ENCODE measurements at regions not wholly inside any gene's neighbourhood (a gene's known extent, or its start where the extent isn't known, plus 50 kb on each side); places are given as distances from the start of the nearest gene placed in this dataset.

DNA sequence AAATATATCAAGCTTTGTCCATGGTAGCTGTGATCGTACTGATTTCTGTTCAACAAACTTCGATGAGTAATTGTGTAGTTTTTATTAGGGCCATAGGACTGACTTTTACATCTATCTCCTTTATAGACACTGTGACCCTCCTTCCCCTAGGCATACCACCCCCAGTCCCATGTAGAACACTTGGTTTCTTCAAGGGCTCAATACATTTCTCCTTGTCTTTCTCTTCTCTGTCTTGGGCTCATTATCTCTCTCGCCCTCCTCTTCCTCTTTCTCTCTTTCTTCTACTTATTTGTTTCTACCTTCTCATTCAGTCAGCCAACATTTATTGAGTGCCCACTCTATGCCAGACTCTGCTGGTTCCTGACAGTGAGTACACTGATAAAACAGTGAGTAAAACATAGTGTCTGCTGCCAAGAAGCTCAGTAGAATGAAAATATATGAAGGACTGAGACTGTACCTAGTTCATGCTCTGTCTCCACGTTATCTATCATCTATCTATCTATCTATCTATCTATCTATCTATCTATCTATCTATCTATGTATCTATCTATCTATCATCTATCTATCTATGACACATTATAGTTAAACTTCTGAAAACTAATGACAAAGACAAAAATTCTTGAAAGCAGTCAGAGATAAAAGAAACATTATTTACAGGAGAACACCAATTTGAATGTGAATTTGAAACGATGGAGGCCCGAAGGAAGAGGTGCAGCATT is 122.8 kb downstream of the RBMX2 start:
- no peak for ATAC-seq
- TF ChIP-seq TOX (CRISPR knock-in tag; IDR thresholded peaks at IDR 0.05; ENCODE audit: borderline replicate concordance) (no peak), ISL1 (CRISPR knock-in tag; IDR thresholded peaks at IDR 0.05) (no peak), TCF4 (CRISPR knock-in tag; IDR thresholded peaks at IDR 0.05; ENCODE audit: borderline replicate concordance) (no peak), ZFP3 (CRISPR knock-in tag; IDR thresholded peaks at IDR 0.05) (no peak), BACH2 (CRISPR knock-in tag; IDR thresholded peaks at IDR 0.05; ENCODE audit: borderline replicate concordance) (no peak), SNAI2 (CRISPR knock-in tag; IDR thresholded peaks at IDR 0.05) (no peak), ESRRG (CRISPR knock-in tag; IDR thresholded peaks at IDR 0.05) (no peak), OSR1 (CRISPR knock-in tag; IDR thresholded peaks at IDR 0.05) (no peak), CSDC2 (CRISPR knock-in tag; IDR thresholded peaks at IDR 0.05) (no peak), ARNTL (CRISPR knock-in tag; IDR thresholded peaks at IDR 0.05; ENCODE audit: borderline replicate concordance, low read depth) (no peak), RARB (CRISPR knock-in tag; IDR thresholded peaks at IDR 0.05) (no peak), PPARA (CRISPR knock-in tag; IDR thresholded peaks at IDR 0.05; ENCODE audit: borderline replicate concordance) (no peak), ZC3H10 (CRISPR knock-in tag; IDR thresholded peaks at IDR 0.05) (no peak)
- TF ChIP-seq, protein P1, sequence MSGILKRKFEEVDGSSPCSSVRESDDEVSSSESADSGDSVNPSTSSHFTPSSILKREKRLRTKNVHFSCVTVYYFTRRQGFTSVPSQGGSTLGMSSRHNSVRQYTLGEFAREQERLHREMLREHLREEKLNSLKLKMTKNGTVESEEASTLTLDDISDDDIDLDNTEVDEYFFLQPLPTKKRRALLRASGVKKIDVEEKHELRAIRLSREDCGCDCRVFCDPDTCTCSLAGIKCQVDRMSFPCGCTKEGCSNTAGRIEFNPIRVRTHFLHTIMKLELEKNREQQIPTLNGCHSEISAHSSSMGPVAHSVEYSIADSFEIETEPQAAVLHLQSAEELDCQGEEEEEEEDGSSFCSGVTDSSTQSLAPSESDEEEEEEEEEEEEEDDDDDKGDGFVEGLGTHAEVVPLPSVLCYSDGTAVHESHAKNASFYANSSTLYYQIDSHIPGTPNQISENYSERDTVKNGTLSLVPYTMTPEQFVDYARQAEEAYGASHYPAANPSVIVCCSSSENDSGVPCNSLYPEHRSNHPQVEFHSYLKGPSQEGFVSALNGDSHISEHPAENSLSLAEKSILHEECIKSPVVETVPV (CRISPR knock-in tag; IDR thresholded peaks at IDR 0.05): no peak

DNA sequence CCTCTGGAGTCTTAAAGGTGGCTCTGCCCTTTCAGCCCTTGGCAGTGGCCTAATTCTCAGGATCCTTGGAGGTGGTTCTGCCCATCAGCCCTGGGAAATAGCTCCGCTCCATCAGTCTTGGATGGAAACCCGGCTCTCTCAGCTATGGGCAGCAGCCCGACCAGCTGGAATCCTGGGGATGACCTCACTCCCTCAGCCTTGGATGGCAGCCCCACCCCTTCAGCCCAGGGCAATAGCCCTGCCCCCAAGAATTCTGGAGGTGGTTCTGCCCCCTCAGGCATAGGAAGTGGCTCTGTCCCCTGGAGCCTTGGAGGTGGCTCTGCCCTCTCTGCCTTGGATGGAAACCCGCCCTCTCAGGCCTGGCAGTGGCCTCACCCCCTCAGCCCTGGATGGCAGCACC is 127.7 kb downstream of the RBMX2 start:
- TF ChIP-seq, protein P2, sequence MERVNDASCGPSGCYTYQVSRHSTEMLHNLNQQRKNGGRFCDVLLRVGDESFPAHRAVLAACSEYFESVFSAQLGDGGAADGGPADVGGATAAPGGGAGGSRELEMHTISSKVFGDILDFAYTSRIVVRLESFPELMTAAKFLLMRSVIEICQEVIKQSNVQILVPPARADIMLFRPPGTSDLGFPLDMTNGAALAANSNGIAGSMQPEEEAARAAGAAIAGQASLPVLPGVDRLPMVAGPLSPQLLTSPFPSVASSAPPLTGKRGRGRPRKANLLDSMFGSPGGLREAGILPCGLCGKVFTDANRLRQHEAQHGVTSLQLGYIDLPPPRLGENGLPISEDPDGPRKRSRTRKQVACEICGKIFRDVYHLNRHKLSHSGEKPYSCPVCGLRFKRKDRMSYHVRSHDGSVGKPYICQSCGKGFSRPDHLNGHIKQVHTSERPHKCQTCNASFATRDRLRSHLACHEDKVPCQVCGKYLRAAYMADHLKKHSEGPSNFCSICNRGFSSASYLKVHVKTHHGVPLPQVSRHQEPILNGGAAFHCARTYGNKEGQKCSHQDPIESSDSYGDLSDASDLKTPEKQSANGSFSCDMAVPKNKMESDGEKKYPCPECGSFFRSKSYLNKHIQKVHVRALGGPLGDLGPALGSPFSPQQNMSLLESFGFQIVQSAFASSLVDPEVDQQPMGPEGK (CRISPR knock-in tag; IDR thresholded peaks at IDR 0.05; ENCODE audit: borderline replicate concordance): no peak
- TF ChIP-seq SNAI2 (CRISPR knock-in tag; IDR thresholded peaks at IDR 0.05) (no peak), OSR1 (CRISPR knock-in tag; IDR thresholded peaks at IDR 0.05) (no peak), CSDC2 (CRISPR knock-in tag; IDR thresholded peaks at IDR 0.05) (no peak), TOX (CRISPR knock-in tag; IDR thresholded peaks at IDR 0.05; ENCODE audit: borderline replicate concordance) (no peak), ZNF565 (CRISPR knock-in tag; conservative IDR thresholded peaks at IDR 0.05; ENCODE audit: low read depth) (no peak), ARNTL (CRISPR knock-in tag; IDR thresholded peaks at IDR 0.05; ENCODE audit: borderline replicate concordance, low read depth) (no peak), ZFP3 (CRISPR knock-in tag; IDR thresholded peaks at IDR 0.05) (no peak), ISL1 (CRISPR knock-in tag; IDR thresholded peaks at IDR 0.05) (no peak), PPARA (CRISPR knock-in tag; IDR thresholded peaks at IDR 0.05; ENCODE audit: borderline replicate concordance) (no peak), ZC3H10 (CRISPR knock-in tag; IDR thresholded peaks at IDR 0.05) (no peak), ZFP30 (CRISPR knock-in tag; IDR thresholded peaks at IDR 0.05) (no peak), GLIS3 (CRISPR knock-in tag; IDR thresholded peaks at IDR 0.05) (no peak), BACH2 (CRISPR knock-in tag; IDR thresholded peaks at IDR 0.05; ENCODE audit: borderline replicate concordance) (no peak), TCF4 (CRISPR knock-in tag; IDR thresholded peaks at IDR 0.05; ENCODE audit: borderline replicate concordance) (no peak), ZNF70 (CRISPR knock-in tag; IDR thresholded peaks at IDR 0.05) (no peak)
- TF ChIP-seq, protein P1 (CRISPR knock-in tag; IDR thresholded peaks at IDR 0.05): no peak
- TF ChIP-seq, protein P3, sequence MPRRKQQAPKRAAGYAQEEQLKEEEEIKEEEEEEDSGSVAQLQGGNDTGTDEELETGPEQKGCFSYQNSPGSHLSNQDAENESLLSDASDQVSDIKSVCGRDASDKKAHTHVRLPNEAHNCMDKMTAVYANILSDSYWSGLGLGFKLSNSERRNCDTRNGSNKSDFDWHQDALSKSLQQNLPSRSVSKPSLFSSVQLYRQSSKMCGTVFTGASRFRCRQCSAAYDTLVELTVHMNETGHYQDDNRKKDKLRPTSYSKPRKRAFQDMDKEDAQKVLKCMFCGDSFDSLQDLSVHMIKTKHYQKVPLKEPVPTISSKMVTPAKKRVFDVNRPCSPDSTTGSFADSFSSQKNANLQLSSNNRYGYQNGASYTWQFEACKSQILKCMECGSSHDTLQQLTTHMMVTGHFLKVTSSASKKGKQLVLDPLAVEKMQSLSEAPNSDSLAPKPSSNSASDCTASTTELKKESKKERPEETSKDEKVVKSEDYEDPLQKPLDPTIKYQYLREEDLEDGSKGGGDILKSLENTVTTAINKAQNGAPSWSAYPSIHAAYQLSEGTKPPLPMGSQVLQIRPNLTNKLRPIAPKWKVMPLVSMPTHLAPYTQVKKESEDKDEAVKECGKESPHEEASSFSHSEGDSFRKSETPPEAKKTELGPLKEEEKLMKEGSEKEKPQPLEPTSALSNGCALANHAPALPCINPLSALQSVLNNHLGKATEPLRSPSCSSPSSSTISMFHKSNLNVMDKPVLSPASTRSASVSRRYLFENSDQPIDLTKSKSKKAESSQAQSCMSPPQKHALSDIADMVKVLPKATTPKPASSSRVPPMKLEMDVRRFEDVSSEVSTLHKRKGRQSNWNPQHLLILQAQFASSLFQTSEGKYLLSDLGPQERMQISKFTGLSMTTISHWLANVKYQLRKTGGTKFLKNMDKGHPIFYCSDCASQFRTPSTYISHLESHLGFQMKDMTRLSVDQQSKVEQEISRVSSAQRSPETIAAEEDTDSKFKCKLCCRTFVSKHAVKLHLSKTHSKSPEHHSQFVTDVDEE (CRISPR knock-in tag; IDR thresholded peaks at IDR 0.05): no peak
- ATAC-seq: no peak

DNA sequence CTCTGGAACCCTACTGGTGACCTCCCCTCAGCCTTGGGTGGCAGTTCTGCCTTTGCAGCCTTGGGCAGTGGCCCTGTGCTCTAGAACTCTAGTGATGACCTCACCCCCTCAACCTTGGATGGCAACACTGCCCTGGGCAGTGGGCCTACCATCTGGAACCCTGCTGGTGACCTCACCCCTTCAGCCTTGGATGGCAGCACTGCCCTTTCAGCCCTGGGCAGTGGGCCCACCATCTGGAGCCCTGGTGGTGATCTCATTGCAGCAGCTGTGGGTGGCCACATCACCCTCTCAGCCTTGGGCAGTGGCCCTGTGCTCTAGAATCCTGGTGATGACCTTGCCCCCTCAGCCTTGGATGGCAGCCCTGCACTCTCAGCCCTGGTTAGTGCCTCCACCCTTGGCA is 129.3 kb downstream of the RBMX2 start:
- TF ChIP-seq TCF4 (CRISPR knock-in tag; IDR thresholded peaks at IDR 0.05; ENCODE audit: borderline replicate concordance) (no peak), ZNF8 (CRISPR knock-in tag; IDR thresholded peaks at IDR 0.05) (no peak), ZNF565 (CRISPR knock-in tag; conservative IDR thresholded peaks at IDR 0.05; ENCODE audit: low read depth) (no peak), CSDC2 (CRISPR knock-in tag; IDR thresholded peaks at IDR 0.05) (no peak), ZFP3 (CRISPR knock-in tag; IDR thresholded peaks at IDR 0.05) (no peak), ZFP30 (CRISPR knock-in tag; IDR thresholded peaks at IDR 0.05) (no peak), ARNTL (CRISPR knock-in tag; IDR thresholded peaks at IDR 0.05; ENCODE audit: borderline replicate concordance, low read depth) (no peak), PPARA (CRISPR knock-in tag; IDR thresholded peaks at IDR 0.05; ENCODE audit: borderline replicate concordance) (no peak), ZC3H10 (CRISPR knock-in tag; IDR thresholded peaks at IDR 0.05) (no peak)
- TF ChIP-seq, protein P3 (CRISPR knock-in tag; IDR thresholded peaks at IDR 0.05): no peak
- TF ChIP-seq, protein P2 (CRISPR knock-in tag; IDR thresholded peaks at IDR 0.05; ENCODE audit: borderline replicate concordance): no peak
- ATAC-seq: no peak
